Right renal cortex interstitium (tissue), 3 donors: ENCODE measurements at regions not wholly inside any gene's neighbourhood (a gene's known extent, or its start where the extent isn't known, plus 50 kb on each side); places are given as distances from the start of the nearest gene placed in this dataset.

ENCODE experiments used
- DNase-seq, 3 donors: peaks; one replicate each; pipeline ENCODE4 v3.0.0-alpha.2; 2013; ENCODE audit warnings: low read depth in 3 of 3, low spot score in 2 of 3

- DNase-seq = no peak
Observed at GRCh38 chr17:6231465-6231864, 161.3 kb downstream of the WSCD1 start.

DNA sequence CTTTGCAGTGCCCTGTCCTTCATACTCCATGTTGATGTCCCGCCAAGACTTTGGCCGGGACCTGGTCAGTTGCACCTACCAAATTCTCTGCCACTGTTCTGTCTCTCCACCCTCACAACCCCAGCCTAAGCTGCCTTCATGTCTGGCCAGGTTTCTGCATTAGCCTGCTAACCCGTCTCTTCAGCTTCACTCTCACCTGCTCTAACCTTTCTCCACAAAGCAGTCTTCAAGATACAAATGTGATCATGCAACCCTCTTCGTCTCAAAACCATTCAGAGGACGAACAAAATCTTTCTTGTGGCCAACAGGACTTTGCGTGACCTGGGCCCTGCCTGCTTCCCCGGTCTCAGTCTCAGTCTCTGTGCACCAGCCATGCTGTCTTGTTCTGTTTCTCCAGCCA lies 148.2 kb downstream of the WSCD1 start:
- DNase-seq = no peak

- no peak for DNase-seq
Observed at GRCh38 chr17:6215071-6216035, 145.2 kb downstream of the WSCD1 start.

GRCh38 chr17:6213859-6214258 lies 143.7 kb downstream of the WSCD1 start:
- no peak for DNase-seq

DNA sequence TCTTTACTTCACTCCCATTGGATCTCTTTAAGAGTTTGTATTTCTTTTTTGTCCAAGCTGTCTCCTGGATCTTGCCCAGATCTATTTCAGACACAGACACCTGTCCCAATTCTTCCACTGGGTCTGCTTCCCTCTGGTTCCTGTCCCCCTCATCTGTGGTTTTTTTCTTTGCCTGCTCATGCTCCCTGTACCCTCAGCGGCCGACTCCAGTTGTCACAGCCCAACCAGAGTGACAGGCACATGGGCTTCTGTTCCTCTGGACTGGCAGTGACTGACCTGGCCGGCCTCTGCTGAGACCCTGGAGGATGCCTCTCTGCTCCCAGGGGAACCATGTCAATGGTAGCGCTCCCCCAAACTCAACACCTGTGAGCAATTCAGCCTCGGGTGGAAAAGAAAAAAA lies 142.6 kb downstream of the WSCD1 start:
- DNase-seq = no peak

- DNase-seq = no peak
Observed at GRCh38 chr17:6209829-6210228, 139.7 kb downstream of the WSCD1 start.

GRCh38 chr17:6208608-6209180 lies 138.5 kb downstream of the WSCD1 start:
- DNase-seq = no peak

DNA sequence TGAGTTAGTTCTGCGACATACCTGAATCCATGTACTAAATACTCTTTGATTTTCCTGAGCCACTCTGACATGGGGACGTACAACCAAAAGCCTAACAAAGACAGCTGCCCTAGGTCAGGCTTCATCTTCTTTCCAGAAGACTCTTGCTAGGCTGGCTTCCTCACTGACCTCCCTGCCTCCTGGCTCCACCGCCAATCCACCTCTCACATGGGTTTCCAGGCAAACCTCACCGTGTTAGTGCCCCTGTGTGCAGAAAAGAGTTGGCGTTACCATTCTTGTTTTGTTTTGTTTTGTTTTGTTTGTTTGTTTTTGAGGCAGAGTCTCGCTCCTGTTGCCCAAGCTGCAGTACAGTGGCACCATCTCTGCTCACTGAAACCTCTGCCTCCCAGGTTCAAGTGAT lies 135.3 kb downstream of the WSCD1 start:
- no peak for DNase-seq

DNA sequence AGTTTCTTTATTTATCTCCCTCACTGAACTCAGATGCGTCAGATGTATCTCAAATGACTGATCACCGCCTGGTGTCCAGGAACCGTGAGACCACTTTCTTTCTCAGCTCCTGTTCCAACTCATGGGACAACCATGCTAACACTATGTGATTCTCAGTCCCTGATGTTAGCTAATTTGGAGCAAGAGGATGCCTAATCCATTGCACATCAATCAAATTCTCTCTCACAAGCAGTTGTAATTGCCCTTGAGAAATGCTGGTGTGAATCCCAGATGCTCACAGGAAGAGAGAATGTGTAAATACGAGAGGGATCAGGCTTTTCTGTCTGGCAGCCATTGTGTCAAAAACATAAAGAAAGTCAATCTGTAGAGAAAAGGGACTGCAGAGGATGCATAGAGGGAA lies 134.9 kb downstream of the WSCD1 start:
- no peak for DNase-seq

- DNase-seq = no peak
Observed at GRCh38 chr17:6204203-6204722, 134.1 kb downstream of the WSCD1 start.

GRCh38 chr17:6196355-6196754 lies 126.2 kb downstream of the WSCD1 start:
- DNase-seq = no peak

DNA sequence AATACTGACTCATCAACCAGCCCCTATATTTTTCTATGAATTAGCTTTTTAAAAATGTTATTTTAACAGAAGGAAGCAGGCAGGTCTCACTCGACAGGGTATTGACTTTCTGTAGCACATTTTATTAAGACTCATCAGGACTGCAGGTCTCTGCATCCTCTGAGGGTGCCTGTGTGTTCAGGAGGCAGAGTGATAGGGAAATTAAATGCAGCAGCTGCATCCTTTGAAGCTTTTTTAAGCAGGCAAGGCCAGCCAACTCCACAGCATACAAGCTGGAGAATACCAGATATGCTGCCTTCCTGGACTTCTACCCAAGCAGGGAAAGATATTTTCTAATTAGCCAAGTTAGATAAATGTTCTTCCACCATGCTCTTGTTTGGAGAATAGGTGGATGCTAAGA lies 124.9 kb downstream of the WSCD1 start:
- DNase-seq = no peak

GRCh38 chr17:6191405-6192324 lies 121.5 kb downstream of the WSCD1 start:
- DNase-seq = no peak

DNA sequence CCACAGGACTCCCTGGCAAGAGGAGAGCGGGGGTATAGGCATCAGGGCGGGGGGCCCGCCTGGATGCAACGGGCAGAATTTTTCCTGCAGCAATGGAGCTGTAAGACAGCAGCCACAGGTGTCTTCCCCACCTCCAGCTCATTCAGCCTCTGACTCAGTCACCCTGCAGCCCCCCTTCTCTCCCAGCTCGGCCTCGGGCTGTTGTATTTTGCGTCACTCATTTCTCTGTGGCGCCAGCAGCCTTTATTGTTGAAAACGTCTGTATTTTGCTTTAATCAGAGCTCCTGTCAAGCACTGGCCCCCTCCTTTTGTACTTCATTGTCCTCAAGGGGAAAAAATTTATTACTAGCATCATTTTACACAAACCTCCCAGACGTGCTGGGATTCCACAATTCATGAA lies 117.7 kb downstream of the WSCD1 start:
- no peak for DNase-seq

DNA sequence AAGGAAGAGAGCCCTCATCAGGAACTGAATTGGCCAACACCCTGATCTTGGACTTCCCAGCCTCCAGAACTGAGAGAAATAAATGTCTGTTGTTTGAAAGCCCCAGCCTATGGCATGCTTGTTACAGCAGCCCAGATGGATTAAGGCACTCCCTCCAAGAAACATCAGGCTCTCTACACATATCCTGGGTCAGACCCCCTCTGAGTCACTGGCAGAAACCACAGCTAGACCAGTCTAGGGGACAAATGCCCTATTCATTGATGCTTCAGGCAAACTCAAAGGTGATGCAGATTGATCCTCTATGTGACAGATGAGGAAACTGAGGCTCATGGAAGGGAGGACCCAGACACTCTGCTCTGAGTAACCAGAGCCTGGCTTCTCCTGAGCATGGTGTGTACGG lies 116.8 kb downstream of the WSCD1 start:
- DNase-seq = no peak

GRCh38 chr17:6184508-6184907 lies 114.3 kb downstream of the WSCD1 start:
- no peak for DNase-seq

DNA sequence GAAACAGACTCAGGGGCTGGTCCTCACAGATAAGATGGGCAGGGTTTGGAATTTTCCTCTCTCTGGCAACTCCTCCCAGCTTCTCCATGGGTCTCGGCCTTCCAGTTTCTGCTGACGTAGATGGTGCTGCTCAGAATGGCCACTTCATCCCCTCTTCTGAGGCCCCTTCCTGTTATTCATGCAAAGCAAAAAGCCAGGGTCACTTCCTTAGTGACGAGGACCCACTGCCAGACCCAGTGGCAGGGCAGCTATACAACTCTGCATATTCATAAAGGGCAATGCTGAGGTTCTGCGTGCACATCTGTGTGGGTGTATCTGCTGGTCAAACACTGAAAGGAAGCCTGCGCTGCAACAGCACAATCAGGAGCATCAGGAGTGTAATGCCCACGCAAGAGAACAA lies 108.8 kb downstream of the WSCD1 start:
- no peak for DNase-seq

DNA sequence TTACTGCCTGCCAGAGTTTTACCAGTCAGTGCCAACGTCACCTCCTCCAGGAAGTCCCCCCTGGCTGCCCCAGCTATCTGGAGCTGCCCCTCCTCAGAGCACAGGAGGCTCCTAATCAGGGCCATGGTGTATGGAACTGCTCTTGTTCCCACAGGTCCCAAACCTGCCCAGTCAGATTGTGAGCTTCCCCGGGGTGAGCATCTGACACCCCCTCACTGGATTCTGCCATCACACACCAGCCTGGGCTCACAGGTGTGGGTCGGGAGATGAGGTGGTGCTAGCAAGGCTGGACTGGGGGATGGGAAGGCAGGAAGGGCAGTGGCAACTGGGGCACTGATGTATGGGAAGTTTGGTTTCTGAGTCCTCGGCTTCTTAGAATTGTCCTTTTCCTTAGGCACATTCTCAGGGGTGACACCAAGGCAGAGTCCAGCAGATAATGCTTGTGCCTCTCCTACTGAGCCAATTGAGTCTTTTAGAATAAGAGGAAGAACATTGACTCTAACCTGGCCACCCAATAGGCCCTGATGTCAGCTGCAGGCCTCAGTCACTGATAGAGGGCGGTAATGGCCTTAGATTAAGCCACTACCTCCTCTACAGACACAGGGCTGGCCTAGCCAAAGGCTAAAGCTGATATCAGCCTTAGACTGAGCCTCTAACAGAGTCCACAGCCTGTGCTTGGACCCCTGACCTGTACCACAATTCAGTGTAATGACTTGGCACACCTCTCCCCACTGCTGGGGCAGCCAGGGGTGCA lies 107.9 kb downstream of the WSCD1 start:
- no peak for DNase-seq
